Endothelial cell of umbilical vein (primary cell): ENCODE measurements at regions not wholly inside any gene's neighbourhood (a gene's known extent, or its start where the extent isn't known, plus 50 kb on each side); places are given as distances from the start of the nearest gene placed in this dataset.

Experiments
- BruUV-seq: library from RNA; stranded (reverse); fragments of 400-500 nt; replicated peaks from 2 replicates; lab custom pipeline; 2021; lab: Mats Ljungman, UMichigan
- CTCF ChIA-PET: fragments of 300-600, 350-600 bp; sonication (Branson Sonifier 250); formaldehyde crosslinking; loops from one replicate; lab custom pipeline; 2021; ENCODE audit warnings: antibody characterized with exemption, inconsistent platforms; lab: Charles Lee
- POLR2A ChIA-PET: fragments of 300-600, 350-600 bp; sonication (Branson Sonifier 250); formaldehyde crosslinking; loops from one replicate; lab custom pipeline; 2021; ENCODE audit warnings: antibody characterized with exemption, inconsistent platforms; lab: Charles Lee
- DNase-seq: peaks from one replicate; pipeline ENCODE4 v3.0.0-alpha.2; 2011; ENCODE audit warnings: low read depth, low spot score
- FAIRE-seq: peaks from 2 replicates; lab custom pipeline; 2011; peaks lifted over from hg19 to GRCh38; lab: Jason Lieb, UNC
- H2AFZ ChIP-seq: 2 replicates; pipeline ENCODE4 v1.6.0; 2012; ENCODE audit warnings: low read depth, low read length, control low read depth, inconsistent platforms
- H3K27ac ChIP-seq: 2 replicates; pipeline ENCODE4 v1.5.1; 2011; ENCODE audit warnings: low read depth, mild to moderate bottlenecking, control low read depth, low read length, moderate library complexity; ENCODE audit not compliant: insufficient read depth
- H3K27me3 ChIP-seq, 2 experiments: 2 replicates each; pipeline versions ENCODE4 v1.6.0 to v1.6.1; 2011; ENCODE audit warnings: low read length in 2 of 2, mixed read lengths in 1 of 2; ENCODE audit not compliant: control insufficient read depth in 2 of 2, insufficient read depth in 2 of 2
- H3K36me3 ChIP-seq, 2 experiments: 2 replicates in 1 of 2; 3 replicates in 1 of 2; pipeline ENCODE4 v1.5.1; 2011; ENCODE audit warnings: low read length in 2 of 2, mild to moderate bottlenecking in 1 of 2, moderate library complexity in 1 of 2; ENCODE audit not compliant: control insufficient read depth in 2 of 2, insufficient read depth in 2 of 2; ENCODE audit errors: extremely low read depth in 1 of 2
- H3K4me1 ChIP-seq: 3 replicates; pipeline ENCODE4 v1.5.1; 2011; ENCODE audit warnings: mild to moderate bottlenecking, low read length; ENCODE audit not compliant: control insufficient read depth, insufficient read depth; ENCODE audit errors: extremely low read depth
- H3K4me2 ChIP-seq: 2 replicates; pipeline ENCODE4 v1.6.1; 2011; ENCODE audit warnings: low read length, control low read depth, mixed read lengths; ENCODE audit not compliant: insufficient read depth
- H3K4me3 ChIP-seq, 3 experiments: fragments of 200-600 bp in 1 of 3; sonication (generic), shearing (Covaris generic) in 1 of 3; replicated peaks in 1 of 3; 2 replicates each; pipeline ENCODE4 v1.5.1; 2011 to 2016; ENCODE audit warnings: control low read depth in 3 of 3, low read length in 3 of 3, mild to moderate bottlenecking in 2 of 3, inconsistent platforms in 1 of 3, low read depth in 1 of 3, moderate library complexity in 1 of 3; ENCODE audit not compliant: insufficient read depth in 1 of 3
- H3K79me2 ChIP-seq: 2 replicates; pipeline ENCODE4 v1.6.0; 2012; ENCODE audit warnings: low read length, inconsistent platforms; ENCODE audit not compliant: control insufficient read depth, insufficient read depth
- H3K9ac ChIP-seq: replicated peaks from 2 replicates; pipeline ENCODE3; 2011; ENCODE audit warnings: low read length, control low read depth; ENCODE audit not compliant: insufficient read depth; ENCODE audit errors: extremely low read depth
- H3K9me1 ChIP-seq: replicated peaks from 3 replicates; pipeline ENCODE4 v1.6.0; 2011; ENCODE audit warnings: mild to moderate bottlenecking, low read length; ENCODE audit not compliant: control insufficient read depth, insufficient read depth; ENCODE audit errors: extremely low read depth
- H3K9me3 ChIP-seq: replicated peaks from 2 replicates; pipeline ENCODE4 v1.5.1; 2012; ENCODE audit warnings: low read length, inconsistent platforms; ENCODE audit not compliant: control insufficient read depth, insufficient read depth
- H4K20me1 ChIP-seq: replicated peaks from 2 replicates; pipeline ENCODE3; 2011; ENCODE audit warnings: mild to moderate bottlenecking, low read length; ENCODE audit not compliant: control insufficient read depth, insufficient read depth; ENCODE audit errors: extremely low read depth
- EZH2 ChIP-seq: IDR thresholded peaks from 2 replicates; pipeline ENCODE4 v1.6.1; 2012; ENCODE audit warnings: borderline replicate concordance, low read depth, mild to moderate bottlenecking, moderate library complexity, low read length, inconsistent platforms; ENCODE audit not compliant: severe bottlenecking
- FOS ChIP-seq: IDR thresholded peaks from 2 replicates; pipeline ENCODE4 v1.6.1; 2011; ENCODE audit warnings: mild to moderate bottlenecking, low read length, moderate library complexity, borderline replicate concordance; ENCODE audit not compliant: insufficient read depth
- GATA2 ChIP-seq: IDR thresholded peaks from 2 replicates; pipeline ENCODE4 v1.7.0; 2011; ENCODE audit warnings: low read depth, mild to moderate bottlenecking, moderate library complexity, mixed read lengths, low read length; ENCODE audit not compliant: insufficient read length, insufficient read depth
- JUN ChIP-seq: IDR thresholded peaks from 2 replicates; pipeline ENCODE4 v1.6.1; 2011; ENCODE audit warnings: borderline replicate concordance, low read depth; ENCODE audit not compliant: insufficient read length, insufficient read depth
- MYC ChIP-seq: IDR thresholded peaks from one replicate; pipeline ENCODE4 v1.6.1; 2011; ENCODE audit warnings: mild to moderate bottlenecking, low read depth, low read length
- POLR2A ChIP-seq: IDR thresholded peaks from 2 replicates; pipeline ENCODE4 v1.6.1; 2012; ENCODE audit warnings: low read depth, mild to moderate bottlenecking, control low read depth, low read length
- POLR2AphosphoS5 ChIP-seq: IDR thresholded peaks from 2 replicates; pipeline ENCODE4 v1.6.1; 2012; ENCODE audit warnings: low read depth, mild to moderate bottlenecking, control low read depth, low read length, moderate library complexity; ENCODE audit not compliant: insufficient read depth
- dilution Hi-C: fragments of 300-500 bp; cut with MboI; formaldehyde crosslinking; loops from one replicate; pipeline ENCODE4 v1.15.0; 2019; ENCODE audit warnings: low sequenced_read_pairs; ENCODE audit not compliant: extremely low pct_ligation_motif_present
- intact Hi-C: fragments of 100-400 bp; cut with micrococcal nuclease; formaldehyde crosslinking; loops from one replicate; pipeline ENCODE4 v1.10.0; 2022
- TF ChIP-seq, protein P1 (sequence below): IDR thresholded peaks from 2 replicates; pipeline ENCODE4 v1.6.1; 2011; ENCODE audit not compliant: insufficient read depth, insufficient read length
- TF ChIP-seq, protein P2 (sequence below), 2 donors: IDR thresholded peaks; 1 replicate in 1 of 2; 2 replicates in 1 of 2; pipeline ENCODE4 v1.5.1; 2011; ENCODE audit warnings: low read length in 2 of 2, mild to moderate bottlenecking in 2 of 2, moderate library complexity in 2 of 2, control low read depth in 1 of 2, inconsistent platforms in 1 of 2, low read depth in 1 of 2; ENCODE audit not compliant: insufficient read depth in 1 of 2; ENCODE audit errors: extremely low read depth in 1 of 2

DNA sequence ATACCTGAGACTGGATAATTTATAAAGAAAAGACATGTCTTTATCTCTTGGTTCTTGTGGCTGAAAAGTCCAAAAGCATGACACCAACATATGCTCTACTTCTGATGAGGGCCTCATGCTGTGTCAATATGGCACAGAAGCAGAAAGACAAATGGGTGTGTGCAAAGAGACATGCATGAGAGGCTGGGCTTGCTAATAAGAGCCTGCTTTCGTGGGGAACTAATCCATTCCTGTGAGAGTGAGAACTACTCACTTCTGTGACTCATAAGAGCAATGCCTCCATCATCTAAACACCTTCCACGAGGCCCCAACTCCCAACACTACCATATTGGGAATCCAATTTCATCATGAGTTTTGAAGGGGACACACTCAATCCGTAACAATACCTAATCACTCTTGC is 340.0 kb upstream of the DUSP10 start:
- dilution Hi-C loops, result no loop called here

More for the DNA sequence above, 340.0 kb upstream of the DUSP10 start:
- FAIRE-seq (no peak), DNase-seq (no peak)
- TF ChIP-seq GATA2, result no peak
- TF ChIP-seq, protein P1, sequence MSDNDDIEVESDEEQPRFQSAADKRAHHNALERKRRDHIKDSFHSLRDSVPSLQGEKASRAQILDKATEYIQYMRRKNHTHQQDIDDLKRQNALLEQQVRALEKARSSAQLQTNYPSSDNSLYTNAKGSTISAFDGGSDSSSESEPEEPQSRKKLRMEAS, result no peak
- TF ChIP-seq MYC, result no peak
- no peak for TF ChIP-seq EZH2
- no peak for TF ChIP-seq POLR2AphosphoS5
- TF ChIP-seq FOS, result no peak
- TF ChIP-seq, protein P2, sequence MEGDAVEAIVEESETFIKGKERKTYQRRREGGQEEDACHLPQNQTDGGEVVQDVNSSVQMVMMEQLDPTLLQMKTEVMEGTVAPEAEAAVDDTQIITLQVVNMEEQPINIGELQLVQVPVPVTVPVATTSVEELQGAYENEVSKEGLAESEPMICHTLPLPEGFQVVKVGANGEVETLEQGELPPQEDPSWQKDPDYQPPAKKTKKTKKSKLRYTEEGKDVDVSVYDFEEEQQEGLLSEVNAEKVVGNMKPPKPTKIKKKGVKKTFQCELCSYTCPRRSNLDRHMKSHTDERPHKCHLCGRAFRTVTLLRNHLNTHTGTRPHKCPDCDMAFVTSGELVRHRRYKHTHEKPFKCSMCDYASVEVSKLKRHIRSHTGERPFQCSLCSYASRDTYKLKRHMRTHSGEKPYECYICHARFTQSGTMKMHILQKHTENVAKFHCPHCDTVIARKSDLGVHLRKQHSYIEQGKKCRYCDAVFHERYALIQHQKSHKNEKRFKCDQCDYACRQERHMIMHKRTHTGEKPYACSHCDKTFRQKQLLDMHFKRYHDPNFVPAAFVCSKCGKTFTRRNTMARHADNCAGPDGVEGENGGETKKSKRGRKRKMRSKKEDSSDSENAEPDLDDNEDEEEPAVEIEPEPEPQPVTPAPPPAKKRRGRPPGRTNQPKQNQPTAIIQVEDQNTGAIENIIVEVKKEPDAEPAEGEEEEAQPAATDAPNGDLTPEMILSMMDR (IDR thresholded peaks at IDR 0.05; ENCODE audit: extremely low read depth in 1 of 2, insufficient read depth in 1 of 2, low read depth in 1 of 2, low read length in 2 of 2), result no peak
- no peak for TF ChIP-seq JUN
- no peak for TF ChIP-seq POLR2A
- Histone ChIP-seq H4K20me1 (no peaks in the 10 kb centered on the region), H3K4me3 (no peak overlapping the region), H3K9me1 (no peaks in the 10 kb centered on the region), H3K9ac (no peak overlapping the region), H2AFZ (no peak overlapping the region), H3K36me3 (no peaks in the 10 kb centered on the region), H3K79me2 (no peaks in the 10 kb centered on the region), H3K27ac (no peak overlapping the region), H3K4me1 (no peaks in the 10 kb centered on the region), H3K9me3 (no peaks in the 10 kb centered on the region), H3K4me2 (no peak overlapping the region), H3K27me3 (no peaks in the 10 kb centered on the region)
- intact Hi-C loops, result no loop called here
- ChIA-PET POLR2A (no interaction called here), CTCF (no interaction called here)
- no TSS peak for BruUV-seq
